NCI-H2081 (cell line): ENCODE measurements at regions not wholly inside any gene's neighbourhood (a gene's known extent, or its start where the extent isn't known, plus 50 kb on each side); places are given as distances from the start of the nearest gene placed in this dataset.

Source experiments
- DNase-seq, 2 experiments: peaks; one replicate each; lab custom pipeline; 2025; lab: John Stamatoyannopoulos, UW

GRCh38 chr2:2848621-2849333 is 517.7 kb upstream of the MYT1L start:
- DNase-seq: peak; percentile 58 to 61

GRCh38 chr2:2848198-2848597 is 517.1 kb upstream of the MYT1L start:
- no peak for DNase-seq

- DNase-seq: peak; percentile 59 to 85
Measured at GRCh38 chr2:2847209-2847676, 516.2 kb upstream of the MYT1L start.

- DNase-seq: peak; percentile 97 to 99
Measured at GRCh38 chr2:2846332-2847208, 515.5 kb upstream of the MYT1L start.

GRCh38 chr2:2845806-2846315 is 514.8 kb upstream of the MYT1L start:
- no peak for DNase-seq

GRCh38 chr2:2845267-2845666 is 514.2 kb upstream of the MYT1L start:
- DNase-seq: no peak

- peak in 1 of 2 experiments; percentile 50 for DNase-seq
Measured at GRCh38 chr2:2843969-2844548, 513.0 kb upstream of the MYT1L start.

GRCh38 chr2:2842466-2842865 is 511.4 kb upstream of the MYT1L start:
- DNase-seq: no peak

GRCh38 chr2:2840681-2841300 is 509.7 kb upstream of the MYT1L start:
- no peak for DNase-seq

GRCh38 chr2:2839782-2840531 is 508.9 kb upstream of the MYT1L start:
- no peak for DNase-seq

GRCh38 chr2:2839393-2839781 is 508.3 kb upstream of the MYT1L start:
- DNase-seq: no peak

GRCh38 chr2:2838548-2838845 is 507.4 kb upstream of the MYT1L start:
- DNase-seq: no peak

GRCh38 chr2:2837746-2838547 is 506.9 kb upstream of the MYT1L start:
- DNase-seq: no peak

GRCh38 chr2:2836343-2837070 is 505.4 kb upstream of the MYT1L start:
- no peak for DNase-seq

- no peak for DNase-seq
Measured at GRCh38 chr2:2834516-2835254, 503.6 kb upstream of the MYT1L start.

GRCh38 chr2:2834105-2834504 is 503.0 kb upstream of the MYT1L start:
- no peak for DNase-seq

- DNase-seq: no peak
Measured at GRCh38 chr2:2832657-2833056, 501.6 kb upstream of the MYT1L start.

- DNase-seq: no peak
Measured at GRCh38 chr2:2831633-2832032, 500.6 kb upstream of the MYT1L start.

GRCh38 chr2:2830576-2830975 is 499.5 kb upstream of the MYT1L start:
- no peak for DNase-seq
